Suppressor macrophage (primary cell): ENCODE measurements at regions not wholly inside any gene's neighbourhood (a gene's known extent, or its start where the extent isn't known, plus 50 kb on each side); places are given as distances from the start of the nearest gene placed in this dataset.
A peak's percentile ranks its signal among the peaks of the same experiment; 100 is the strongest.

Experiments used
- DNase-seq, 4 experiments: peaks; one replicate each; pipeline ENCODE4 v3.0.0-alpha.2; 2020 to 2022

GRCh38 chr4:179738822-179739221, 2296.6 kb upstream of the AGA start:
- DNase-seq = no peak

GRCh38 chr4:179747218-179747910, 2305.1 kb upstream of the AGA start:
- no peak for DNase-seq

GRCh38 chr4:179748837-179749236, 2306.6 kb upstream of the AGA start:
- DNase-seq = no peak

- no peak for DNase-seq
Observed at GRCh38 chr4:179750374-179750773, 2308.1 kb upstream of the AGA start.

- no peak for DNase-seq
Observed at GRCh38 chr4:179751669-179752068, 2309.4 kb upstream of the AGA start.

GRCh38 chr4:179755322-179755721, 2313.1 kb upstream of the AGA start:
- no peak for DNase-seq

- DNase-seq = no peak
Observed at GRCh38 chr4:179757641-179758040, 2315.4 kb upstream of the AGA start.

- no peak for DNase-seq
Observed at GRCh38 chr4:179762840-179763239, 2320.6 kb upstream of the AGA start.

- no peak for DNase-seq
Observed at GRCh38 chr4:179766938-179767337, 2324.7 kb upstream of the AGA start.

GRCh38 chr4:179768996-179769395, 2326.8 kb upstream of the AGA start:
- no peak for DNase-seq

GRCh38 chr4:179797738-179798137, 2355.5 kb upstream of the AGA start:
- DNase-seq = no peak

GRCh38 chr4:179803857-179804256, 2361.6 kb upstream of the AGA start:
- DNase-seq = no peak

GRCh38 chr4:179804440-179804839, 2362.2 kb upstream of the AGA start:
- no peak for DNase-seq

GRCh38 chr4:179817317-179817716, 2375.1 kb upstream of the AGA start:
- no peak for DNase-seq

GRCh38 chr4:179823342-179823741, 2381.1 kb upstream of the AGA start:
- no peak for DNase-seq

GRCh38 chr4:179831274-179831673, 2389.0 kb upstream of the AGA start:
- DNase-seq = no peak

GRCh38 chr4:179836179-179837075, 2394.2 kb upstream of the AGA start:
- DNase-seq = peak in 1 of 4 experiments; percentile 1

GRCh38 chr4:179843370-179843769, 2399.8 kb upstream of the TENM3 start:
- DNase-seq = no peak

GRCh38 chr4:179855469-179855868, 2387.7 kb upstream of the TENM3 start:
- DNase-seq = no peak

- no peak for DNase-seq
Observed at GRCh38 chr4:179858221-179858620, 2385.0 kb upstream of the TENM3 start.

- peak; percentile 41 to 64 (median 54) for DNase-seq
Observed at GRCh38 chr4:179867300-179867878, 2375.8 kb upstream of the TENM3 start.

- no peak for DNase-seq
Observed at GRCh38 chr4:179871726-179872125, 2371.5 kb upstream of the TENM3 start.

- DNase-seq = no peak
Observed at GRCh38 chr4:179872755-179873154, 2370.4 kb upstream of the TENM3 start.

GRCh38 chr4:179880756-179881155, 2362.4 kb upstream of the TENM3 start:
- no peak for DNase-seq
